ENCODE measurements at regions not wholly inside any gene's neighbourhood (a gene's known extent, or its start where the extent isn't known, plus 50 kb on each side); places are given as distances from the start of the nearest gene placed in this dataset.
A peak's percentile ranks its signal among the peaks of the same experiment; 100 is the strongest.

DNA sequence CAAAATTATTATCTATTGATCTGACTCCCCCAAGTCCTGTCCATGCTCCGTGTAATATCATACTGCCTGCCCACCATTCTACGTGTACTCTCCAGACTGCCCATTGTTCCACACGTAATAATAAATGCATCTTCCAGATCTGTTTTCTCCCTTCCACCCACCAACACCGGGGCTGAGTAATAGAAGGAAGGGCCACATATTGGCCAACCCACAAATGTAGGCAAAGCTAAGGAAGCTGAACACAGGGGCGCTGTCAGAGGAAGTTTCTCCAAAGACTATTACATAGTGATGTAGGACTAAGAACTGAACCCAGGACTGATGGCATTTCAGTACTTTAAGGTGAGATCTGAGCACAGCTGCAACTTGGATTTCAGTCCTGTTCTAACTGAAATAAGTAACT lies 135.8 kb upstream of the GUCY1A1 start:
- H3K4me3 Mint-ChIP-seq (ENCODE audit: unreplicated experiment) = no peak overlapping the region
- no peak for DNase-seq (ENCODE audit: extremely low spot score, unreplicated experiment)
- H3K27ac Mint-ChIP-seq (ENCODE audit: unreplicated experiment) = no peak overlapping the region
- H3K36me3 Mint-ChIP-seq (ENCODE audit: unreplicated experiment) = no peaks in the 10 kb centered on the region
- no peaks in the 10 kb centered on the region for H3K4me1 Mint-ChIP-seq (ENCODE audit: unreplicated experiment)
- no peaks in the 10 kb centered on the region for H3K27me3 Mint-ChIP-seq (ENCODE audit: unreplicated experiment)
- no peaks in the 10 kb centered on the region for H3K9me3 Mint-ChIP-seq (ENCODE audit: unreplicated experiment)
- TF ChIP-seq CTCF (IDR thresholded peaks at IDR 0.05) = no peak

DNA sequence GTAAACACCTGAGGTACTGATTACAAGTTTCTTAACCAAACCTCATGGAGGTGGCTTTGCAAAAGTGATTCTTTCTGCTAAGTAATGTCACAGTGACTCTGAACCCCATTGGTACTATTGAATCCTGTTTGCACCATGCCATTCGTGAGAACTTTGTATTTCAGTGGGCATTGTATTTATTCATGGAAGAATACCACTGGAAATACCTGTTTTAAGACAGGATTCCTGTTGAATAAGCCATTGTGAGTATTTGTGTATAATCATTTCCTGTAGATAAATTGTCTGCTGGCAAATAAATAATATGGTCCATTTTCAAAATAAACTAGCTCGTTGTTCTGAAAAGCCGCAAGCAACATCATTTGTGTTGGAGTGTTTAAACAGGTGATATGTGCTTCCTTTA lies 136.4 kb upstream of the GUCY1A1 start:
- DNase-seq (ENCODE audit: extremely low spot score, unreplicated experiment) = no peak
- H3K4me3 Mint-ChIP-seq (ENCODE audit: unreplicated experiment) = no peak overlapping the region
- H3K36me3 Mint-ChIP-seq (ENCODE audit: unreplicated experiment) = no peaks in the 10 kb centered on the region
- no peaks in the 10 kb centered on the region for H3K9me3 Mint-ChIP-seq (ENCODE audit: unreplicated experiment)
- no peaks in the 10 kb centered on the region for H3K4me1 Mint-ChIP-seq (ENCODE audit: unreplicated experiment)
- no peak overlapping the region for H3K27ac Mint-ChIP-seq (ENCODE audit: unreplicated experiment)
- no peak for TF ChIP-seq CTCF (IDR thresholded peaks at IDR 0.05)
- H3K27me3 Mint-ChIP-seq (ENCODE audit: unreplicated experiment) = no peaks in the 10 kb centered on the region

- DNase-seq (ENCODE audit: extremely low spot score, unreplicated experiment) = no peak
- no peak overlapping the region for H3K4me3 Mint-ChIP-seq (ENCODE audit: unreplicated experiment)
- no peak overlapping the region for H3K27ac Mint-ChIP-seq (ENCODE audit: unreplicated experiment)
- H3K36me3 Mint-ChIP-seq (ENCODE audit: unreplicated experiment) = no peaks in the 10 kb centered on the region
- H3K9me3 Mint-ChIP-seq (ENCODE audit: unreplicated experiment) = no peaks in the 10 kb centered on the region
- H3K27me3 Mint-ChIP-seq (ENCODE audit: unreplicated experiment) = no peaks in the 10 kb centered on the region
- TF ChIP-seq CTCF (IDR thresholded peaks at IDR 0.05) = no peak
- H3K4me1 Mint-ChIP-seq (ENCODE audit: unreplicated experiment) = no peaks in the 10 kb centered on the region
These were observed 136.9 kb upstream of the GUCY1A1 start for GRCh38 chr4:155529716-155530115.

DNA sequence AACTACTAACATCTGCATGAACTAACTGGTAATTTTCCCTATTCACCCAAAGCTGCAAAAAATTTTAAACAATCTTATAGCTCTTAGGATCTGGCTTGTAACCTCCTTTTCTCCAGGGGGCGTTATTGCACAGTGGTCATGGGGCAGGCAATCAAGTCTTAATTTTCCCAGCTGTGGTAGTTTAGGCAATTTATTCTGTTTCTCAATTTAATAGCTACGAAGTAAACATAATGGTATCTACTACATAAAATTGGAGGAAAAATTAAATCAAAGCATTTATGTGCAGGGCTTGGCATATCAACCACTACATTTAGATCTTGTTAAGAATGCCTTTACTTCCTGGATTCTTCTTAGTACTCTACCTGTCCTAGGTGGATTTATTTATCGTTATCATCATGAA lies 137.4 kb upstream of the GUCY1A1 start:
- DNase-seq (ENCODE audit: extremely low spot score, unreplicated experiment) = no peak
- Mint-ChIP-seq H3K4me3 (ENCODE audit: unreplicated experiment) (no peak overlapping the region), H3K27me3 (ENCODE audit: unreplicated experiment) (no peaks in the 10 kb centered on the region), H3K36me3 (ENCODE audit: unreplicated experiment) (no peaks in the 10 kb centered on the region), H3K27ac (ENCODE audit: unreplicated experiment) (no peak overlapping the region), H3K9me3 (ENCODE audit: unreplicated experiment) (no peaks in the 10 kb centered on the region), H3K4me1 (ENCODE audit: unreplicated experiment) (no peaks in the 10 kb centered on the region)
- TF ChIP-seq CTCF (IDR thresholded peaks at IDR 0.05) = peak; percentile 52

DNA sequence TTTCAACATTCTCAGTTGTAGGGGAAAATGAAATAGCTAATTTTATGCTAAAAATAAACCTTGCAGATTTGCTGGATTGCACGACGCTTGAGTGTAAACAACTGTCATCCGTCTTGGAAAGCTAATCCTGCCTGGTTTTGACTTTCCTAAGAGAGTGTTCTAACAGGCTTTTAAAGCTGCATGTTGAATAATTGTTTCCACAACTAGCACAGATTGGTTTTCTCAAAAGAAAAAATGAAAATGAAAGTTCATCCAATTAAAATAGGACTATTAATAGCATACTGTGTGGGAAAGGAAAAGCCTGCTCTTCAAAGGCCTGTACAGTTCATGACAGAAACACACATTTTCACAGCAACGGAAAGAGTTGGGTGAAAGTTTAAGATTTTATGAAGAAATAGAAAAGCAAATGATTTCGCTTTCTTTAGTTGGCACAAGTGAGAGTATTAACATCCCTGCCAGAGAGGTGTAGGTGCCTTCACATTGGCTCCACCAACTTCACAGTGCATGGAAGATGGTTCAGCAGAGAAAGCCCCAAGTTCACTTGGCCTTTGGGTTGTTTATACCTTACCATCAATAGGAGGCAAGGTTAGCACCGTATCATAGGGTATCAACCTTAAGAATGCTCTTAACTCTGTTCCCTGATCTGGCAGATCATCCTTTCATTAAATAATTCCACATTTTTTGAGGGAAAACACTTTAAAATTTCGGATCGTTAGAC lies 140.0 kb upstream of the GUCY1A1 start:
- no peaks in the 10 kb centered on the region for H3K27me3 Mint-ChIP-seq (ENCODE audit: unreplicated experiment)
- peaks cover 6% of the 10 kb centered on the region for H3K9me3 Mint-ChIP-seq (ENCODE audit: unreplicated experiment)
- no peak overlapping the region for H3K27ac Mint-ChIP-seq (ENCODE audit: unreplicated experiment)
- no peak for TF ChIP-seq CTCF (IDR thresholded peaks at IDR 0.05)
- no peak overlapping the region for H3K4me3 Mint-ChIP-seq (ENCODE audit: unreplicated experiment)
- H3K36me3 Mint-ChIP-seq (ENCODE audit: unreplicated experiment) = no peaks in the 10 kb centered on the region
- H3K4me1 Mint-ChIP-seq (ENCODE audit: unreplicated experiment) = no peaks in the 10 kb centered on the region
- no peak for DNase-seq (ENCODE audit: extremely low spot score, unreplicated experiment)
